ENCODE measurements at regions not wholly inside any gene's neighbourhood (a gene's known extent, or its start where the extent isn't known, plus 50 kb on each side); places are given as distances from the start of the nearest gene placed in this dataset.

DNA sequence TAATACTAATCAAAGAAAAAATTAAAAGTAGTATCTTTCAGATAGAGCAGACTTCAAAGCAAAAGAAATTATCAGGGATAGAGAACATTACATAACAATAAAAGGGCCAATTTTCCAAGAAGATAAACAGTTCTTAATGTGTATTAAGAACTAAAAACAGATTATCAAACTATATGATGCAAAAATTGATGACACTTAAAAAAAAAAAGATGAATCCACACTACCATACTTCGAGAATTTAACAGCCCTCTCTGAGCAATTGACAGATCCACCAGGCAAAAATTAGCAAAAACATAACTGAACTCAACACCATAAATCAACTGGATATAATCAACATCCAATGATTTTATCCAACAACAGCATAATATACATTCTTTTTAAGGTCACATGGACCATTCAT lies 686.5 kb downstream of the LRFN5 start:
- ATAC-seq, result no peak

DNA sequence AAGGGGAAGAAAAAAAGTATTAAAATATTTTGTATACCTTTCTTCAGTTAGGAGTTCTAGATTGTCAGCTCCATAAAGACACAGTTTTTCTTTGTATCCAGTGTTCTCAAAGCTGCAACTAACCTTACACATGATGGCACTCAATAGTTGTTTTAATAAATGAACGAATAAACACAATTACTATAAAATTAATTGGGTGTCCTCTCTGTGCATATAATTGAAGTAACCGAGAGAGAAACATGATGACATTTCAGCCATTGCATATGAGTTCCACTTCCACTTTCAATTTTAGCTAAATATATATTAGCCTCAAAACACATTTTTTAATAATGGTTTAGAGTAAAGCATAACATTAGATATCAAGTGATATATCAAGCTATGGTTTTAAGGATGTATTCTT lies 671.2 kb downstream of the LRFN5 start:
- no peak for ATAC-seq

DNA sequence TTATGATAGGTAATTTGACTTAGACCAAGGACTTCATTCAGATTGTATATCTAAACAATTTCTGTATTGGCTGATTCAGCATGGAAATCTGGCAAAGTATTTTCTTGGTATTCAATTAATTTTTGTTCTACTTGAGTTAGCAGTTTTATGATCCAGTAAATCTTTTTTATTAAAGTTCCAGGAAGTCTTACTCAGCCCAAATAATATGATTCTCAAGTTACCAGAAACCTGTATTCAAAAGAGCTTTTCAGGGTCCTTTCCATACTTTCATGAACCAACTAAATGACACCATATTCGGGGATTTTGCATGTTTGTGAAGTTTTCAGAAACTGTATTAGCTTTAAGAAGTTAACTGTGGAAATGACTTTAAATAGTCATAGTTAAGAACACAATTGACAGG lies 662.6 kb downstream of the LRFN5 start:
- no peak for ATAC-seq

DNA sequence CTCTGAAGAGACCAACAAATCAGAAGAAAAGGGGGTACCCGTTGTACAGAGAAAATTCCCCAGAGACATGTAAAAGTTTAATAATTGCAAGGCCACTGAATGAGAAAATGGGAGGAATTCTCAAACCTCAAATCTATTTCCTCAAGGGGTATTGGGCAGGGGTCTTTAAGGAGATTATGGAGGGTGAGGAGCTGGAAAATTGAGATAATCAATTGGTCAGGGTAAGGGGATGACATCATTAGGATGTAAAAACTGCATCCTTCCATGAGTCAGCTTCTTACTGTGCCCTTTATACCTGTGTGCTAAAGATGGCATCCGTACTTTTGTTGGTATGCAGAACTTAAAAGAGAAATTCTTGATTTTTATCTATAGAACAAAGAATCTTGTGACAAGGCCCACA lies 641.5 kb downstream of the LRFN5 start:
- ATAC-seq, result no peak

DNA sequence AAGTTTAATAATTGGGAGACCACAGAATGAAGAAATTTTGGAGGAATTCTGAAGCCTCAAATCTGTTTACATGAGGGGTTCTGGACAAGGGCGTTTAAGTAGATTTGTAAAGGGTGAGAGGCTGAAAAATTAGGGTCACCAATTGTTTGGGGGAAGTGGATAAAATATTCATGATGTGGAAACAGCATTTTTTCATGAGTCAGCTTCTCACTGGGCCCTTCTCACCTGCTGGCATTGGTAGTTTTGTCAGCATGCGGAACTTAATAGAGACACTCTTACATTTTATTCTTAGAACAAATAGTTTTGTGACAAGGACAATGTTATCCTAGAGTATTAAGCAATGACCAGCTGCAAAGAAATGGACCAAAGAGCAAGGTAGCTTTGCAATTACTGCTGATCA lies 634.4 kb downstream of the LRFN5 start:
- ATAC-seq, result no peak

DNA sequence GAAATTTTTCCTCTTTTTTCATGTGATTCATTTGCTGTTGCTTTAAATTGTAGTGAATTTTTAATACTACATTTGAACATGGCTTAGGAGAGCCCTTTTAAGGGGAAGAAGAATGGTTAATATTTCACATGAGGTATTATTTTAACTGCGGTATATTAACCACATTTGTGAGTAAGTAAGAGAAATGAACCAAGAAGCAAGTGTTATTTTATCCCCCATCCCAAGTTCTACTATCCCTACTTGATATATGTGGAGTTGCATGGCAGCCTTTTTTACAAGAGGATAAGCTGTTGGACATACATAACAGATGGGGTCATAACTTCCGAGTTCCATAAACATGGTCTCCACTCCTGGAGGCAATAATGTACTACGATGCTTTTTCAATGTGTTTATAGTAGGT lies 623.3 kb downstream of the LRFN5 start:
- no peak for ATAC-seq

DNA sequence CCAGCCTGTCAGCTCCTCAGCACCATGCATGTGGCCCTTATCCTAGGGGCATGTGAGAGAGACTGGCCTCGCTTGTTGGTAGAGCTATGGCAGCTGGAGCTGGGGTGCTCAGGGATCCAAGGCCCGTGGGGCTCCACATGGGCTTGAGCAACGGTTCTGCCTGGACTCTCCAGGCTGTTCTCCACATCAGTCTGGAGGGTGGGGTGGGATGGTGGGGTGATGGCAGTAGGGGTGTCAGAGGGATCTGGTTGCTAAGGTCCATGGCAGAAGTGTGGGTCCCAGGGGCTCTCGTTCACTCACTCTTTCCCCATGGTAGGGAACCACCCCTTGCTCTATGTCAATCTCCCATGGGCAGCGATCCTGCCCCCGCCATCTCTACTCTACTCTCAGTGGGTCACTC lies 622.6 kb downstream of the LRFN5 start:
- no peak for ATAC-seq

DNA sequence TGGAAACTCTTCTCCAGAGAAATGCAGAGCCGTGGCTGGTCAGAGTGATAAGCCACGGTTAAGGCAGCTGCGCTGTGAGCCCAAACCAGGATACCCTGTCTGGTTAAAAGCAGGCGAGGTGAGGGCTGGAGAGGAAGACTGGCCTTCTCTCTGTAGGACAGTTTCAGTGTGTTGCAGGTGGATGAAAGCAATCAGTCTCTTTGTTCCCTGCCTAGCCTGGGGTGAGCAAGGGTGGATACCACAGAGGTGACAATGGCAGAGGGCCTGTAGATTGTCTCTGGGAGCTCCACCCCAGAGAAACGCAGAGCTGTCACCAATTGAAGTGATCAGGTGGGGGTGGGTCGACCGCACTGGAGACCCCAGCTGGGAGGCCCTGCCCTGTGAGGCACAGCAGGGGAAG lies 621.9 kb downstream of the LRFN5 start:
- ATAC-seq, result no peak

GRCh38 chr14:42224053-42224888 lies 617.6 kb downstream of the LRFN5 start:
- no peak for ATAC-seq

- ATAC-seq, result no peak
Measured at GRCh38 chr14:42222924-42223471, 616.3 kb downstream of the LRFN5 start.

DNA sequence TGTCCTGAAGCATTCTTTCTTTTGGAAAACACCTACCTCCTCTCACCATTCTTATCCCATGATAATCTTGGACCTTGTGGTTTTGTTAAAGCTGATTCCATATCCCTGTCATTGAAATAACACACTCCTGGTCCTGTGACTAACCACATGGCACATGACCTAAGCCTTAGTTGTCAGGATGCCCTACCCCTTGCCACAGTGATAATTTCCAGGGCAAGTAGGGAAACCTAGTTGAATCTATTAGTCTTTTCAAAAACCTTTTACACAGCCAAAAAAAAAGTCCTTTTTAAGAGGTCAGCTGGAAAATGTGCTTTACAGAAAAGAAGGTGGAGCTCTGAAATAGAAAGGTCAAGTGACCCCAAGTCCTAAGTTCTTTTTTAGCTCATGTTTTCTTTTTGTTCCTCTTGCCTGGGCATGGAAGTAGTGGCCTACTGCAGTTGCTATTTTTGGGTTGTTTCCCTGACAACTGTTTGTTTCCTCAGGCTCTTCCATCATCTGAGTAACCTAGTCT lies 608.4 kb downstream of the LRFN5 start:
- no peak for ATAC-seq

DNA sequence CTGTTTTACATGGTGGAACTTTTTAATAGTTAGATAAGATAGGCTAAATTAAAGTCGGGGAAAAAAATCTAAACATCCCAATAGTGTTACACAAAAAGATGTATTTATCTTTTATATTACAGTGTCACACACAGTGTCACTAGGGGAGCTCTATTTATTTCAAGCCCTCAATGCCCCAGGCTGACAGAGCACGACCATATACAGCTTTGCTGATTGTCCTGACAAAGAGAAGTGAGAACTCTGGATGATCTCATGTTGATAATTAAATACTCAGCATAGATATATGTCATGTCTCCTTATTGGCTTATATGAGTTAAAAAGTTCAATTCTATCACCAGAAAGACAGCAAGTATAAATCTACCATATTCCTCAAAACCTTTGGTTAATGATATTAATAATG lies 594.3 kb downstream of the LRFN5 start:
- no peak for ATAC-seq

- ATAC-seq, result no peak
Measured at GRCh38 chr14:42198010-42198409, 591.3 kb downstream of the LRFN5 start.

- no peak for ATAC-seq
Measured at GRCh38 chr14:42192738-42193653, 586.3 kb downstream of the LRFN5 start.

GRCh38 chr14:42190744-42191143 lies 584.1 kb downstream of the LRFN5 start:
- ATAC-seq, result no peak

GRCh38 chr14:42187846-42188245 lies 581.2 kb downstream of the LRFN5 start:
- ATAC-seq, result no peak

DNA sequence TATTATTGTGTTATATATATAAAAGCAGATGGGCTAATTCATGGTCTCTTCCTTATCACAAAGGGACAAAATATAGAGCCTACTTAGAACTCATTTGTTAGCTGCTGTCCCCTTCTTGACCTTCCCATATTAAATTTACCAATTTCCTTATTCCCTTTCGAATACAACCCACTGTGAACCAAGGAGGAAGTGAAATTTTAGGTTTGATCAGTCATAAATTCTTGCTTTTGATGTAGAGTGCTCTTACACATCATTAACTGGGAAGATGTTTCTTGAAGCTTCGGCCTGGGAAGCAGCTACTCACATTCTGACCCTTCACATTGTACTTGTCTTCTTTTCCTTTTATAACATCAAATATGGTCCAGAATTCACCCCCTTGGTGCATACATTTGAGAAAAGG lies 579.0 kb downstream of the LRFN5 start:
- no peak for ATAC-seq

DNA sequence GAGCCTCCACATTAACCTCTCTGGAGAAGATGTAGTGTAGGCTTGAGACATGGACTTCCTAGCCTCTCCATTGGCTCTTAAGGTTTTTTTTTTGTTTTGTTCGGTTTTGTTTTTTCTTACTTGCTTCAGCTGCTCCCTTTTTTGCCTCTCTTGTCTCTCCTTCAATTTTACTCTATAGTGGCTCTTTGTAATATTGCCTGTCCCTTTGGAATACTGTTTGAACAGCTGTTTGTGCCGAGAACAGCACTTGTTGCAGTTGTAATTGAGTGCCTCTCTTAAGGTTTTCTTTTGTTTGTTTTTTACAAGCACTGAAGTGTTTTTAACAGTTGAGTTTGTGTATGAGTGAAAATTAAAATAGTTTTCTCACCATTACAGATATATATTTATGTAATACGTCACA lies 567.7 kb downstream of the LRFN5 start:
- no peak for ATAC-seq

- no peak for ATAC-seq
Measured at GRCh38 chr14:42173206-42173605, 566.5 kb downstream of the LRFN5 start.

DNA sequence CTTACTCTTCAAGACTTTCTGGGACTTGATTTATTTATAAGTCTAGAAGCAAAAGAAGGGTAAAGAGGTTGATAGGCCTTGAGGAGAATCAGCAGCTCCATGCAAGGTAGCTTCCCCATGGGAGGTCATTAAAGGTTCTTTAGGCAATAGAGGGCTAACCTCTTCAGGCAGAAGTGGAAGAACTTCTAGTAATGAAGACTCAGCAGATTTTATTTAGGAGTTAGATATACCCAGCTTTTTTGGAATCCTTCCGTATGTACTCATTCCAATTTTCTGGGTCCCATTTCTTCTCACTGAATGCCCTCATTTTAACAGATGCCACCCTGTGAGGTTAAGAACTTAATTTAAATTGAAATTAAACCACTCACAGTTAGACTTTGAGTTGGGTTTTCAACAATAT lies 565.6 kb downstream of the LRFN5 start:
- no peak for ATAC-seq

GRCh38 chr14:42163136-42163535 lies 556.5 kb downstream of the LRFN5 start:
- ATAC-seq, result no peak

GRCh38 chr14:42159138-42159537 lies 552.5 kb downstream of the LRFN5 start:
- ATAC-seq, result no peak

DNA sequence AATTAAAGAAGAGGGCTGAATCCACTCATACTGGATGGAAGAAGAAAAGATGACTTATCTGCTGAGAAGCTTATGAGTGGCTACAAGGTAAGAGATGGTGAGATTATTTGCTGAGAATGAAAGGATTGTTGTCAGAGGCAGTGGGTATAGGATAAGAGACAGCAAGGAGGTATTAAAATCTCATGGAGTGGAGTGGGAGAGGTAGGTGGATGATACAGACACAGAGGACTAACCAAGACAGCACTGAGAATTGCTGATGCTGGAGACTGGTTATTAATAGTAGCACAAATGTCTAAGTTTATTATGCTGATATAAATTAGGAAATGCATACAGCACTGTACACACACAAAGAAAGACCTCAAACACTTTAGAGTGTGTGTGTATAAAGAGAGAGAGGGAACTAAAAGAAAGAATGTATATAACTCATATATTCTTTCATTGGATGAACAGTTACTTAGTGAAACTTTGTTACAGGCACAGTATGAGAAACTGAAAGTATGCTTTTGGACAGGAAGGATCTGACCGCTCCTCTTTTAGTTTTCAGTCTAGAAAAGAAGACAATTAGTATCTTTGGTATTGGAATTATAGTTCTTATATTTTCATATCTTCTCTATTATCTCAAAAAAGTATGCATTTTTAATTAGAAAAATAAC lies 543.1 kb downstream of the LRFN5 start:
- no peak for ATAC-seq

All from activated CD4-positive, CD25-positive, alpha-beta regulatory T cell treated with anti-CD3 and anti-CD28 coated beads, Interleukin-2, amount 50 U/mL, for 24 hours (primary cell).